CD14-positive monocyte (primary cell): ENCODE measurements at regions not wholly inside any gene's neighbourhood (a gene's known extent, or its start where the extent isn't known, plus 50 kb on each side); places are given as distances from the start of the nearest gene placed in this dataset.

Experiments
- DNase-seq, 3 donors: peaks; one replicate each; pipeline ENCODE4 v3.0.0-alpha.2; 2011 to 2022
- H2AFZ ChIP-seq: 2 replicates; pipeline ENCODE4 v1.6.0; 2012; ENCODE audit warnings: mild to moderate bottlenecking, low read depth, low read length, inconsistent platforms; ENCODE audit not compliant: insufficient read depth, poor library complexity, severe bottlenecking
- H3K27ac ChIP-seq, 2 donors: 1 replicate in 1 of 2; 2 replicates in 1 of 2; pipeline ENCODE4 v1.5.1; 2012 to 2013; ENCODE audit warnings: low read length in 2 of 2, control low read depth in 1 of 2, inconsistent platforms in 1 of 2, low read depth in 1 of 2, mild to moderate bottlenecking in 1 of 2
- H3K27me3 ChIP-seq, 2 donors: one replicate each; pipeline versions ENCODE4 v1.6.0 to v1.6.1; 2011 to 2013; ENCODE audit warnings: low read length in 2 of 2; ENCODE audit not compliant: control insufficient read depth in 2 of 2, insufficient read depth in 2 of 2
- H3K36me3 ChIP-seq, 2 donors: replicated peaks in 1 of 2; 1 replicate in 1 of 2; 2 replicates in 1 of 2; pipeline versions ENCODE4 v1.5.1 to v1.6.1; 2012 to 2013; ENCODE audit warnings: low read length in 2 of 2, control low read depth in 1 of 2, inconsistent platforms in 1 of 2, mild to moderate bottlenecking in 1 of 2; ENCODE audit not compliant: insufficient read depth in 2 of 2, control insufficient read depth in 1 of 2
- H3K4me1 ChIP-seq, 2 donors: 1 replicate in 1 of 2; 2 replicates in 1 of 2; pipeline versions ENCODE4 v1.5.1 to v1.6.1; 2012 to 2013; ENCODE audit warnings: low read length in 2 of 2, control low read depth in 1 of 2, inconsistent platforms in 1 of 2, mild to moderate bottlenecking in 1 of 2, moderate library complexity in 1 of 2; ENCODE audit not compliant: insufficient read depth in 2 of 2, control insufficient read depth in 1 of 2
- H3K4me2 ChIP-seq: replicated peaks from 2 replicates; pipeline ENCODE3; 2012; ENCODE audit warnings: low read length, moderate library complexity, mild to moderate bottlenecking; ENCODE audit not compliant: poor library complexity, severe bottlenecking; ENCODE audit errors: extremely low read depth
- H3K4me3 ChIP-seq, 3 experiments: fragments of 200-600 bp in 1 of 3; sonication (generic) in 1 of 3; replicated peaks in 1 of 3; 1 replicate in 2 of 3; 2 replicates in 1 of 3; pipeline ENCODE4 v1.5.1; 2011 to 2013; ENCODE audit warnings: low read length in 3 of 3, mild to moderate bottlenecking in 3 of 3, control low read depth in 2 of 3, low read depth in 2 of 3, inconsistent platforms in 1 of 3, moderate library complexity in 1 of 3
- H3K79me2 ChIP-seq: 2 replicates; pipeline ENCODE4 v1.6.0; 2012; ENCODE audit warnings: mild to moderate bottlenecking, control low read depth, inconsistent platforms, low read length, moderate library complexity; ENCODE audit not compliant: insufficient read depth
- H3K9ac ChIP-seq: 2 replicates; pipeline ENCODE4 v1.6.0; 2017; ENCODE audit warnings: low read length, mild to moderate bottlenecking; ENCODE audit not compliant: insufficient read depth, poor library complexity, severe bottlenecking
- H3K9me3 ChIP-seq, 2 donors: replicated peaks in 1 of 2; 1 replicate in 1 of 2; 2 replicates in 1 of 2; pipeline versions ENCODE4 v1.5.1 to v1.6.1; 2012 to 2013; ENCODE audit warnings: low read length in 2 of 2, control low read depth in 1 of 2; ENCODE audit not compliant: control insufficient read depth in 1 of 2, insufficient read depth in 1 of 2
- H4K20me1 ChIP-seq: 2 replicates; pipeline ENCODE4 v1.6.0; 2012; ENCODE audit warnings: mild to moderate bottlenecking, low read length, control low read depth, moderate library complexity; ENCODE audit not compliant: insufficient read depth
- H3K27ac Mint-ChIP-seq, 7 donors: one replicate each; pipeline ENCODE4 v1.8.0; 2020; ENCODE audit warnings: mild to moderate bottlenecking in 7 of 7, mixed read lengths in 7 of 7, moderate library complexity in 6 of 7, inconsistent platforms in 2 of 7
- H3K27me3 Mint-ChIP-seq, 3 donors: one replicate each; pipeline ENCODE4 v1.8.0; 2021 to 2022; ENCODE audit warnings: low read depth in 3 of 3, mild to moderate bottlenecking in 3 of 3, mixed read lengths in 3 of 3, moderate library complexity in 3 of 3, inconsistent platforms in 1 of 3
- H3K36me3 Mint-ChIP-seq, 2 donors: one replicate each; pipeline ENCODE4 v1.8.0; 2020; ENCODE audit warnings: mixed read lengths in 2 of 2, inconsistent platforms in 1 of 2, mild to moderate bottlenecking in 1 of 2
- H3K4me1 Mint-ChIP-seq: one replicate; pipeline ENCODE4 v1.8.0; 2020; ENCODE audit warnings: mild to moderate bottlenecking, mixed read lengths
- H3K4me3 Mint-ChIP-seq, 2 donors: one replicate each; pipeline ENCODE4 v1.8.0; 2020; ENCODE audit warnings: mild to moderate bottlenecking in 2 of 2, mixed read lengths in 2 of 2, moderate library complexity in 1 of 2
- H3K9me3 Mint-ChIP-seq, 7 donors: one replicate each; pipeline ENCODE4 v1.8.0; 2020 to 2022; ENCODE audit warnings: mixed read lengths in 7 of 7, mild to moderate bottlenecking in 6 of 7, moderate library complexity in 6 of 7, inconsistent platforms in 2 of 7
- CTCF ChIP-seq: fragments of 200-600 bp; IDR thresholded peaks from one replicate; pipeline ENCODE4 v1.8.0; 2022; ENCODE audit warnings: antibody characterized with exemption, mild to moderate bottlenecking
- WGBS: methylation state at CpG from one replicate; pipeline ENCODE4 v1.1.5; 2013; ENCODE audit warnings: missing lambda C conversion rate; ENCODE audit not compliant: insufficient coverage; 5-methylcytosine and 5-hydroxymethylcytosine counted together
- intact Hi-C, 2 donors: fragments of 100-400 bp; cut with micrococcal nuclease; formaldehyde crosslinking; loops; one replicate each; pipeline versions ENCODE4 v1.15.0 to v1.15.1; 2023

GRCh38 chr20:6886065-6886729 lies 118.7 kb downstream of the BMP2 start:
- no peak overlapping the region for H3K4me3 Mint-ChIP-seq
- Histone ChIP-seq H3K27ac (no peak overlapping the region), H3K9me3 (no peaks in the 10 kb centered on the region), H3K79me2 (no peaks in the 10 kb centered on the region), H2AFZ (no peak overlapping the region), H3K27me3 (no peaks in the 10 kb centered on the region), H3K36me3 (no peaks in the 10 kb centered on the region), H3K4me1 (peaks cover 76 to 78% of the 10 kb centered on the region in 2 donors), H3K4me2 (no peak overlapping the region), H3K9ac (no peak overlapping the region), H4K20me1 (no peaks in the 10 kb centered on the region), H3K4me3 (no peak overlapping the region)
- H3K27me3 Mint-ChIP-seq = no peaks in the 10 kb centered on the region
- H3K36me3 Mint-ChIP-seq = no peaks in the 10 kb centered on the region
- TF ChIP-seq CTCF = no peak
- peaks cover 0 to 7% (median 3%) of the 10 kb centered on the region in 7 donors for H3K9me3 Mint-ChIP-seq
- peak overlapping the region in 1 of 7 donors; percentile 4 for H3K27ac Mint-ChIP-seq
- H3K4me1 Mint-ChIP-seq = peaks cover 77% of the 10 kb centered on the region
- intact Hi-C loops = no loop called here
- DNase-seq = no peak
- WGBS = 98% methylated on average over 7 of the region's 8 CpGs

- Histone ChIP-seq H3K4me2 (no peak overlapping the region), H3K27ac (peak overlapping the region in 1 of 2 donors; percentile 72), H3K4me1 (peaks cover 60 to 62% of the 10 kb centered on the region in 2 donors), H3K79me2 (no peaks in the 10 kb centered on the region), H4K20me1 (no peaks in the 10 kb centered on the region), H3K27me3 (no peaks in the 10 kb centered on the region), H3K9ac (no peak overlapping the region), H3K9me3 (no peaks in the 10 kb centered on the region), H3K36me3 (no peaks in the 10 kb centered on the region), H3K4me3 (peak overlapping the region in 1 of 3 experiments; percentile 33), H2AFZ (no peak overlapping the region)
- intact Hi-C loops = no loop called here
- H3K4me3 Mint-ChIP-seq = no peak overlapping the region
- TF ChIP-seq CTCF = no peak
- peak overlapping the region in 4 of 7 donors; percentile 3 to 54 (median 31) for H3K27ac Mint-ChIP-seq
- peaks cover 60% of the 10 kb centered on the region for H3K4me1 Mint-ChIP-seq
- no peaks in the 10 kb centered on the region for H3K27me3 Mint-ChIP-seq
- WGBS = 86% methylated on average over 4 of the region's 4 CpGs
- no peaks in the 10 kb centered on the region for H3K36me3 Mint-ChIP-seq
- H3K9me3 Mint-ChIP-seq = peaks cover 0 to 7% (median 3%) of the 10 kb centered on the region in 7 donors
- no peak for DNase-seq
Measured at GRCh38 chr20:6887966-6888365, 120.5 kb downstream of the BMP2 start.
